Spleen (tissue), 11 donors: ENCODE measurements at regions not wholly inside any gene's neighbourhood (a gene's known extent, or its start where the extent isn't known, plus 50 kb on each side); places are given as distances from the start of the nearest gene placed in this dataset.

Source experiments
- DNase-seq: peaks from one replicate; pipeline ENCODE4 v3.0.0-alpha.2; 2020
- H3K27ac ChIP-seq, 8 donors: fragments of 200-600 bp; sonication (generic) in 7 of 8; 1 replicate in 4 of 8; 2 replicates in 4 of 8; pipeline versions ENCODE4 v1.5.0 to v1.8.0; 2016 to 2021; ENCODE audit warnings: inconsistent platforms in 4 of 8, mild to moderate bottlenecking in 4 of 8, moderate library complexity in 1 of 8
- H3K27me3 ChIP-seq, 7 donors: fragments of 200-600 bp; sonication (generic) in 6 of 7; replicated peaks in 1 of 7; 1 replicate in 4 of 7; 2 replicates in 3 of 7; pipeline versions ENCODE4 v1.5.0 to v1.8.0; 2016 to 2021; ENCODE audit warnings: inconsistent platforms in 3 of 7, mild to moderate bottlenecking in 1 of 7
- H3K36me3 ChIP-seq, 6 donors: fragments of 200-600 bp; sonication (generic) in 5 of 6; 1 replicate in 4 of 6; 2 replicates in 2 of 6; pipeline versions ENCODE4 v1.5.0 to v1.8.0; 2016 to 2021; ENCODE audit warnings: inconsistent platforms in 2 of 6
- H3K4me1 ChIP-seq, 6 donors: fragments of 200-600 bp; sonication (generic) in 5 of 6; 1 replicate in 3 of 6; 2 replicates in 3 of 6; pipeline versions ENCODE4 v1.5.0 to v1.8.0; 2016 to 2021; ENCODE audit warnings: inconsistent platforms in 3 of 6
- H3K4me3 ChIP-seq, 8 donors: fragments of 200-600 bp; sonication (generic) in 7 of 8; 1 replicate in 4 of 8; 2 replicates in 4 of 8; pipeline versions ENCODE4 v1.5.0 to v1.8.0; 2016 to 2021; ENCODE audit warnings: inconsistent platforms in 4 of 8, mild to moderate bottlenecking in 4 of 8, moderate library complexity in 2 of 8
- H3K9me3 ChIP-seq, 8 donors: fragments of 200-600 bp; sonication (generic) in 7 of 8; 1 replicate in 4 of 8; 2 replicates in 4 of 8; pipeline versions ENCODE4 v1.5.0 to v1.8.0; 2016 to 2021; ENCODE audit warnings: inconsistent platforms in 4 of 8
- POLR2A ChIP-seq, 3 donors: fragments of 450-650 bp; IDR thresholded peaks; one replicate each; pipeline ENCODE4 v1.5.1; 2017; ENCODE audit warnings: antibody characterized with exemption in 3 of 3, mild to moderate bottlenecking in 1 of 3
- POLR2AphosphoS5 ChIP-seq, 3 donors: sonication (generic); formaldehyde crosslinking; IDR thresholded peaks; one replicate each; pipeline ENCODE4 v1.5.1; 2017; ENCODE audit warnings: antibody characterized with exemption in 3 of 3
- WGBS, 5 donors: extraction: QIAGEN DNeasy Blood & Tissue Kit in 3 of 5; methylation state at CpG; one replicate each; pipeline versions ENCODE4 v1.1.5 to v1.1.7; 2013 to 2018; 5-methylcytosine and 5-hydroxymethylcytosine counted together
- intact Hi-C: fragments of 100-400 bp; cut with DNase I; formaldehyde crosslinking; loops from one replicate; pipeline ENCODE4 v1.15.0; 2023; ENCODE audit warnings: low total_unique reads
- TF ChIP-seq, protein P1 (sequence below), 11 experiments: fragments of 200-600 bp in 7 of 11; fragments of 450-650 bp in 4 of 11; sonication (generic) in 4 of 11; IDR thresholded peaks in 8 of 11; conservative IDR thresholded peaks in 3 of 11; 1 replicate in 7 of 11; 2 replicates in 4 of 11; pipeline versions ENCODE4 v1.4.0 to v1.8.0; 2016 to 2021; ENCODE audit warnings: antibody characterized with exemption in 11 of 11, inconsistent platforms in 4 of 11, mild to moderate bottlenecking in 1 of 11
- donor health status: healthy with polysubstance abuse.
- donor health status: DM: no; HTN: no; CAD: no; lungs with moderate emphysema.
- donor health status: DM: no; HTN: no; CAD: no.
- donor health status: Bipolar disorder and iron deficiency.
- donor health status: healthy.
- donor health status: DM: no; HTN: no; CAD: no.
- donor health status: DM: yes; HTN: yes; CAD: no.

DNA sequence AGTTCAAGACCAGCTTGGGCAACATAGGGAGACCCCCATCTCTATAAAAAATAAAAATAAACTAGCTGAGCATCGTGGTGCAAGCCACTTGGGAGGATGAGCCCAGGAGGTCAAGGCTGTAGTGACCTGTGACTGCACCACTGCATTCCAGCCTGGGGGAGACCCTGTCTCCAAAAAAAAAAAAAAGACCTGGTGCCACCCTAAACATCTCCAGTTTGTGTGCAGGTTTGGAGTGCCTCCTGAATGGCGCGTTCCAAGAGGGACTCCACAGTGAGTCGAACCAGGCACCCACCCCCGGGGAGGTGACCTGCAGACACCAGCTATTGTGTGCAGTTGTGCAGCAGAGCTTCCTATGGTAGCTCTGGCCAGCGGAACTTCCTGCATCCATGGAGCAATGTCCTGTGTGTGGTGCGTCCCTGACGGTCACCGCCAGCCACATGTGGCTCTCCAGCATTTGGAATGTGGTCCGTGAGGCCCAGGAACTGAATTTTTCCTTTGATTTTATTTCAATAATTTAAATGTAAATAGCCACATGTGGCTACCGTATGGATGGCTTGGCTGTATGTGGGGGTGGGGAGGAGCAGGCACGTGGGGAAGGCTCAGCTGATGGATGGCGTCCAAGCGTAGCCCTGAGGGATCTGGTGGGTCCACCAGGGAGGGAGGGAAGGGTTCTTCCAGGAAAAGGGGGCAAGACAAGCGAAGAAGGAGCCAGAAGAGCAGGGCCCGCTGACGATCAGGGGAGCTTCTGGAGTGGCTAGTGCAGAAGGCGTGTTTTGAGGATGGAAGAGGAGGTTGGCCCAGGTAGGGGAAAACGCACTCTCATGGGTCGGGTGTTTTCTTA is 107.1 kb upstream of the GSE1 start:
- no peaks in the 10 kb centered on the region for H3K27me3 ChIP-seq
- whole genome bisulfite sequencing, 5 donors = 61 to 79% (median 65%) methylated on average over 20 of the region's 20 CpGs
- H3K4me3 ChIP-seq = no peak overlapping the region
- H3K27ac ChIP-seq = no peak overlapping the region
- no peaks in the 10 kb centered on the region for H3K36me3 ChIP-seq
- peaks cover 0 to 29% (median 4%) of the 10 kb centered on the region in 6 donors for H3K4me1 ChIP-seq
- no peaks in the 10 kb centered on the region for H3K9me3 ChIP-seq
- TF ChIP-seq, protein P1, sequence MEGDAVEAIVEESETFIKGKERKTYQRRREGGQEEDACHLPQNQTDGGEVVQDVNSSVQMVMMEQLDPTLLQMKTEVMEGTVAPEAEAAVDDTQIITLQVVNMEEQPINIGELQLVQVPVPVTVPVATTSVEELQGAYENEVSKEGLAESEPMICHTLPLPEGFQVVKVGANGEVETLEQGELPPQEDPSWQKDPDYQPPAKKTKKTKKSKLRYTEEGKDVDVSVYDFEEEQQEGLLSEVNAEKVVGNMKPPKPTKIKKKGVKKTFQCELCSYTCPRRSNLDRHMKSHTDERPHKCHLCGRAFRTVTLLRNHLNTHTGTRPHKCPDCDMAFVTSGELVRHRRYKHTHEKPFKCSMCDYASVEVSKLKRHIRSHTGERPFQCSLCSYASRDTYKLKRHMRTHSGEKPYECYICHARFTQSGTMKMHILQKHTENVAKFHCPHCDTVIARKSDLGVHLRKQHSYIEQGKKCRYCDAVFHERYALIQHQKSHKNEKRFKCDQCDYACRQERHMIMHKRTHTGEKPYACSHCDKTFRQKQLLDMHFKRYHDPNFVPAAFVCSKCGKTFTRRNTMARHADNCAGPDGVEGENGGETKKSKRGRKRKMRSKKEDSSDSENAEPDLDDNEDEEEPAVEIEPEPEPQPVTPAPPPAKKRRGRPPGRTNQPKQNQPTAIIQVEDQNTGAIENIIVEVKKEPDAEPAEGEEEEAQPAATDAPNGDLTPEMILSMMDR (IDR thresholded peaks at IDR 0.05 in 8 of 11, conservative IDR thresholded peaks at IDR 0.05 in 3 of 11) = no peak
- TF ChIP-seq POLR2A (IDR thresholded peaks at IDR 0.05) (no peak), POLR2AphosphoS5 (IDR thresholded peaks at IDR 0.05) (peak in 1 of 3 donors; percentile 36)
- DNase-seq = no peak
- intact Hi-C loops = no loop called here

DNA sequence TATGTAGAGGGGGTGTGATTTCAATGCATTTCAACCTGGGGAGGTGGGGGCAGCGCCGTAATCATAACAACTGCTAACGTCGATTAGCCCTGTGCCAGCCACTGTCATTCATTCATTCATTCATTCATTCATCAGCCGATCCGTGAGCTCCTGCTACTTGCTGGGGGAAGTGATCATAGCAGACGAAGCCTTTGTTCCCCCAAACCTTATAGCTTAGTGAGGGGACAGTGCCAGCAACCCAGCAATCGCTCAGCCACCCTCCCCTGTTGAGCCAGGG is 106.5 kb upstream of the GSE1 start:
- intact Hi-C loops = no loop called here
- WGBS, 5 donors = 89 to 97% (median 90%) methylated on average over 8 of the region's 8 CpGs
- no peaks in the 10 kb centered on the region for H3K36me3 ChIP-seq

DNA sequence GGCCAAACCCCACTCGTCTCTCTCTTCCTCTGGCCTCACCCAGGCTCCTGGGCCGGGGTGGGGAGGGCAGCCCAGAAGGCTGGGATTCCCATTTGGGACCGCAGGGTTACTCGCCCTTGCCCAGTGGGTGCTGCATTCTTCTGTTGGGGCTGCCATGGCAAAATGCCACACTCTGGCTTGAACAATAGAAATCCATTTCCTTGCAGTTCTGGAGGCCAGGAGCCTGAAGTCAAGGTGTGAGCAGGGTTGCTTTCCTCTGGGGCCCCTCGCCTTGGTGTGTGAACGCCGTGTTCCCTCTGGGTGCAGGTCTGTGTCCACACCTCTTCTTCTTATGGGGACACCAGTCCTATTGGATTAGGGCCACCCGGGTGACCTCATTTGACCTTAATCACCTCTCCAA is 105.8 kb upstream of the GSE1 start:
- DNase-seq = no peak
- intact Hi-C loops = no loop called here
- H3K4me3 ChIP-seq = no peak overlapping the region
- no peak overlapping the region for H3K27ac ChIP-seq
- no peaks in the 10 kb centered on the region for H3K27me3 ChIP-seq
- no peak for TF ChIP-seq POLR2A (IDR thresholded peaks at IDR 0.05)
- TF ChIP-seq, protein P1 (IDR thresholded peaks at IDR 0.05 in 8 of 11, conservative IDR thresholded peaks at IDR 0.05 in 3 of 11) = no peak
- no peak for TF ChIP-seq POLR2AphosphoS5 (IDR thresholded peaks at IDR 0.05)
- H3K36me3 ChIP-seq = no peaks in the 10 kb centered on the region
- WGBS, 5 donors = 61 to 82% (median 74%) methylated on average over 8 of the region's 8 CpGs
- no peaks in the 10 kb centered on the region for H3K9me3 ChIP-seq
- H3K4me1 ChIP-seq = peaks cover 0 to 29% (median 4%) of the 10 kb centered on the region in 6 donors

More for the DNA sequence above, 106.5 kb upstream of the GSE1 start:
- no peak for TF ChIP-seq POLR2A (IDR thresholded peaks at IDR 0.05)
- TF ChIP-seq, protein P1 (IDR thresholded peaks at IDR 0.05 in 8 of 11, conservative IDR thresholded peaks at IDR 0.05 in 3 of 11) = no peak
- TF ChIP-seq POLR2AphosphoS5 (IDR thresholded peaks at IDR 0.05) = no peak
- peaks cover 0 to 29% (median 4%) of the 10 kb centered on the region in 6 donors for H3K4me1 ChIP-seq
- no peak overlapping the region for H3K27ac ChIP-seq
- H3K9me3 ChIP-seq = no peaks in the 10 kb centered on the region
- no peaks in the 10 kb centered on the region for H3K27me3 ChIP-seq
- no peak for DNase-seq
- no peak overlapping the region for H3K4me3 ChIP-seq

DNA sequence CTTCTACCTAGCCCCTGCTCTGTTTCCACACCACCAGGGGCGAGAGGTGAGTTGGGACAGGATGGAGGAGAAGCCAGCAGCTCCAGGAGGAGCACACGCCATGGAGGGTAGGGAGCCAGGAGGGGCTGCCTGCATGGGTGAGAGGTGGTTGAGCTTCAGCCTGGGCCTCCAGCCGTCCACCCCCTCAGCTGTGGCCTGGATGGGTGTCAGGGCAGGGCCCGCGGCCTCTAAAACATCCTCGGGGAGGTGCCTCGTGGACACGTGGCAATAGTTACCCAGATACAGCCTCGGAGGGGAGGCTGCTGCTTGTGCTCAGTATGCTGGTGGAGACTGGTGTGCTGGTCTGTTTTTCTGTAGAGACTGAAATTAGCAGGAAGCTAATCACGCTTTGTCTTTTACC is 104.7 kb upstream of the GSE1 start:
- no peak overlapping the region for H3K4me3 ChIP-seq
- no peak overlapping the region for H3K27ac ChIP-seq
- peaks cover 0 to 29% (median 4%) of the 10 kb centered on the region in 6 donors for H3K4me1 ChIP-seq
- no peaks in the 10 kb centered on the region for H3K9me3 ChIP-seq
- WGBS, 5 donors = 81 to 100% (median 92%) methylated on average over 4 to 10 of the region's 10 CpGs
- DNase-seq = no peak
- no peaks in the 10 kb centered on the region for H3K36me3 ChIP-seq
- no peaks in the 10 kb centered on the region for H3K27me3 ChIP-seq
- intact Hi-C loops = no loop called here
- TF ChIP-seq POLR2A (IDR thresholded peaks at IDR 0.05) = no peak
- TF ChIP-seq, protein P1 (IDR thresholded peaks at IDR 0.05 in 8 of 11, conservative IDR thresholded peaks at IDR 0.05 in 3 of 11) = no peak
- TF ChIP-seq POLR2AphosphoS5 (IDR thresholded peaks at IDR 0.05) = no peak
